ENCODE measurements at regions not wholly inside any gene's neighbourhood (a gene's known extent, or its start where the extent isn't known, plus 50 kb on each side); places are given as distances from the start of the nearest gene placed in this dataset.

- TF ChIP-seq POLR2AphosphoS5 (IDR thresholded peaks at IDR 0.05; ENCODE audit: borderline replicate concordance, low read depth, low read length), result no peak
- TF ChIP-seq EZH2 (IDR thresholded peaks at IDR 0.05), result no peak
Measured at GRCh38 chr2:236657215-236657614, 87.6 kb downstream of the ACKR3 start.
